ENCODE measurements at regions not wholly inside any gene's neighbourhood (a gene's known extent, or its start where the extent isn't known, plus 50 kb on each side); places are given as distances from the start of the nearest gene placed in this dataset.
"Not testable (repeated sequence)": the region's sequence is repeated elsewhere in the genome, so short reads cannot be mapped to it uniquely, and the experiment has no call there.

DNA sequence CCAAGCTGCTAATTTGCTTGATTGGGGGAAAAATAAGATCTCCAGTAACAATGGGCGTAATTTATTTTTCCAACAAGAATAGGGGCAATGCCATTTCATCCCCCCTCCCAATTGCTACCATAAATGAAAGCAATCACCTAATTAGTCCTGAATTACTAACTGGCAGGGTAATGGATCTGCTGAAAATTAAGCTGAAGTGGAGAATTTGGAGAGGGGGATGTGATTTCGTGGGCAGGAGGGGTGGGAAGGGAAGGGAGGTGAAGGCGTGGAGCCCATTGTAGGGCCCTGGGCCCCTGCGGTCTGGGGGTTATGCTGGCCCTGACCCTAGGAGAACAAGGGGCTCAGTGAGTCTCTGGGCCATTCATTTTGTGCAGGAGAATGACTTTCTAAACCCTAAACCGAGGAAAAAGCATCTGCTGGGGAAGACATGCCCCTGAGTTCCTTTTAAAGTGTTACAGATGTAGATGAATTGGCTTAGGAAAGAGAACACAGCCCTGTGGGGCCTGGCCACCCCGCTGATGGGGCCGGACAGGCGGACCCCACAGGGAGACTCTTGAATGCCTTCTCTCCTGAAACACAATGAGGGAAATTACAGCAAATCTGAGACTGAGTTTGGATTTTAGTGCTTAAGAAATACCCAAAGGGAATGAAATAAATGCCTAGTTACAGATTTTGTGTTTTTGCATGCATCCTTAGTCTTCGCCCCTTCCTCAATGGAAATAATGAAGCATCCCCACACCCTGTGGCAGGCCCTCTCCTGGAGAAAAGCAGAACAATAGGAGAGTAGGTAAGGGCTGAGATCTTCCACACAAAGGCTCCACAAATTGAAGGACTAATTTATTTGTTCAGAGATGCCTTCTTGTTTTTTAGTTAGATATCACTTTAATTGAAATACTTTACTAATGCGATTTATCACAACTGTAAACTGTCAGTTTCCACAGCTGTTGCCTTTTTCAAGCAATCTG lies 143.2 kb downstream of the PSAT1 start:
- H3K4me3 ChIP-seq, result no peak overlapping the region
- intact Hi-C loops (cut with DNase I; ENCODE audit: low total_unique reads), result no loop called here
- TF ChIP-seq, protein P1, sequence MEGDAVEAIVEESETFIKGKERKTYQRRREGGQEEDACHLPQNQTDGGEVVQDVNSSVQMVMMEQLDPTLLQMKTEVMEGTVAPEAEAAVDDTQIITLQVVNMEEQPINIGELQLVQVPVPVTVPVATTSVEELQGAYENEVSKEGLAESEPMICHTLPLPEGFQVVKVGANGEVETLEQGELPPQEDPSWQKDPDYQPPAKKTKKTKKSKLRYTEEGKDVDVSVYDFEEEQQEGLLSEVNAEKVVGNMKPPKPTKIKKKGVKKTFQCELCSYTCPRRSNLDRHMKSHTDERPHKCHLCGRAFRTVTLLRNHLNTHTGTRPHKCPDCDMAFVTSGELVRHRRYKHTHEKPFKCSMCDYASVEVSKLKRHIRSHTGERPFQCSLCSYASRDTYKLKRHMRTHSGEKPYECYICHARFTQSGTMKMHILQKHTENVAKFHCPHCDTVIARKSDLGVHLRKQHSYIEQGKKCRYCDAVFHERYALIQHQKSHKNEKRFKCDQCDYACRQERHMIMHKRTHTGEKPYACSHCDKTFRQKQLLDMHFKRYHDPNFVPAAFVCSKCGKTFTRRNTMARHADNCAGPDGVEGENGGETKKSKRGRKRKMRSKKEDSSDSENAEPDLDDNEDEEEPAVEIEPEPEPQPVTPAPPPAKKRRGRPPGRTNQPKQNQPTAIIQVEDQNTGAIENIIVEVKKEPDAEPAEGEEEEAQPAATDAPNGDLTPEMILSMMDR (IDR thresholded peaks at IDR 0.05), result no peak
- no peak for TF ChIP-seq POLR2A (IDR thresholded peaks at IDR 0.05)
- no peaks in the 10 kb centered on the region for H3K9me3 ChIP-seq
- H3K36me3 ChIP-seq, result no peaks in the 10 kb centered on the region
- no peak overlapping the region for H3K27ac ChIP-seq
- H3K4me1 ChIP-seq, result no peaks in the 10 kb centered on the region
- no peak for DNase-seq
- H3K27me3 ChIP-seq, result no peaks in the 10 kb centered on the region

- DNase-seq, result no peak
- intact Hi-C loops (cut with DNase I; ENCODE audit: low total_unique reads), result no loop called here
- no peaks in the 10 kb centered on the region for H3K4me1 ChIP-seq
- TF ChIP-seq POLR2A (IDR thresholded peaks at IDR 0.05), result no peak
- TF ChIP-seq, protein P1 (IDR thresholded peaks at IDR 0.05), result no peak
- no peaks in the 10 kb centered on the region for H3K9me3 ChIP-seq
- H3K27me3 ChIP-seq, result no peaks in the 10 kb centered on the region
- no peak overlapping the region for H3K4me3 ChIP-seq
- H3K27ac ChIP-seq, result no peak overlapping the region
- H3K36me3 ChIP-seq, result no peaks in the 10 kb centered on the region
Measured at GRCh38 chr9:78441396-78441795, 144.5 kb downstream of the PSAT1 start.

- Histone ChIP-seq H3K27me3 (no peaks in the 10 kb centered on the region), H3K4me3 (no peak overlapping the region), H3K9me3 (no peaks in the 10 kb centered on the region), H3K36me3 (no peaks in the 10 kb centered on the region), H3K27ac (no peak overlapping the region), H3K4me1 (no peaks in the 10 kb centered on the region)
- intact Hi-C loops (cut with DNase I; ENCODE audit: low total_unique reads), result no loop called here
- no peak for DNase-seq
- no peak for TF ChIP-seq POLR2A (IDR thresholded peaks at IDR 0.05)
- TF ChIP-seq, protein P1 (IDR thresholded peaks at IDR 0.05), result no peak
Measured at GRCh38 chr9:78441822-78442431, 145.0 kb downstream of the PSAT1 start.

- H3K9me3 ChIP-seq; H3K36me3 ChIP-seq; H3K4me1 ChIP-seq; H3K27me3 ChIP-seq; H3K27ac ChIP-seq; intact Hi-C loops (cut with DNase I; ENCODE audit: low total_unique reads); DNase-seq; H3K4me3 ChIP-seq: not testable (repeated sequence)
Measured at GRCh38 chr9:78442577-78442976, 145.7 kb downstream of the PSAT1 start.

DNA sequence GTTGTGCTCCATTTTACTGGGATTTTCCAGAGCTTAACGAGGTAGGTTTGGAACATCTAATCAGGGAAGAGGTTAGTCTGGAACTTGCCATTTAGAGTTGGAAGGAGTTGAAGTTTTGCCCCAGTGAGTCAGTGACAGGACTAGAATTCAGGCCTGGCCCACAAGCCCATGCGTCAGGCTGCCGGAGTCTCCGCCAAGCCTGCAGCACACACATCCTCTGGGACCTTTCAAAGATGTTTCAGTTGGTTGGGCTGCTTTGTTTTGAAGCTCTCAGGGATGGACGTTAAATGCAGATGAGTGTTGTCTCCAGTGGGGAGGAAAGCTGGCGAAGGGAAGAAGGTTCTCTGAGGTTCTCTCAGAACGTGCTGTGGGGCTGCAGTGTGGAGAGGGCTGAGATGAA lies 147.0 kb downstream of the PSAT1 start:
- no peak overlapping the region for H3K27ac ChIP-seq
- H3K36me3 ChIP-seq, result no peaks in the 10 kb centered on the region
- DNase-seq, result no peak
- no peaks in the 10 kb centered on the region for H3K4me1 ChIP-seq
- no peaks in the 10 kb centered on the region for H3K9me3 ChIP-seq
- H3K27me3 ChIP-seq, result no peaks in the 10 kb centered on the region
- TF ChIP-seq, protein P1 (IDR thresholded peaks at IDR 0.05), result no peak
- TF ChIP-seq POLR2A (IDR thresholded peaks at IDR 0.05), result no peak
- intact Hi-C loops (cut with DNase I; ENCODE audit: low total_unique reads), result no loop called here
- H3K4me3 ChIP-seq, result no peak overlapping the region

All from uterus (tissue), 3 donors.